GM12872 (cell line): ENCODE measurements at regions not wholly inside any gene's neighbourhood (a gene's known extent, or its start where the extent isn't known, plus 50 kb on each side); places are given as distances from the start of the nearest gene placed in this dataset.

ENCODE experiments used
- CTCF ChIP-seq: IDR thresholded peaks from 3 replicates; pipeline ENCODE4 v1.5.1; 2011; ENCODE audit warnings: low read depth, mild to moderate bottlenecking, low read length, moderate library complexity; ENCODE audit not compliant: insufficient read depth

DNA sequence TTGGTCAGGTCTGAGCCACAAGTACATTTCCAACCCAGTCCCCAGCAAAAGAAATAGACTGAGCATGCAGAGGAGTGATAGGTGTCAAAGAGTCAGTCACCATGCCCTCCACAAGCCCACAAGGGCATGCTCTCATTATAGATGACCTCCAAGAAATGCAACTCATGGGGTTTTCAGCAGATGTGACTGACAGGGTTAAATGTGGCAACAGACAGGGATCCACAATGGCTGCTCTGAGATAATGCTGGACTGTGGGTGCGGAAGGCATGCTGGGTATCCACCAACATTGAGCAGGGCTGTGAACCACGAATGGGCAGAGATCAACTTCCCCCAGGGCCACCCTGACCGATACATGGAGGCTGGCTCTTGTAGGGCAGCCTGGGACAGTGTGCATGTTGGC, 115.8 kb downstream of the BCOR start:
- no peak for TF ChIP-seq CTCF

GRCh38 chrX:39982948-39983347, 114.8 kb downstream of the BCOR start:
- TF ChIP-seq CTCF: no peak

DNA sequence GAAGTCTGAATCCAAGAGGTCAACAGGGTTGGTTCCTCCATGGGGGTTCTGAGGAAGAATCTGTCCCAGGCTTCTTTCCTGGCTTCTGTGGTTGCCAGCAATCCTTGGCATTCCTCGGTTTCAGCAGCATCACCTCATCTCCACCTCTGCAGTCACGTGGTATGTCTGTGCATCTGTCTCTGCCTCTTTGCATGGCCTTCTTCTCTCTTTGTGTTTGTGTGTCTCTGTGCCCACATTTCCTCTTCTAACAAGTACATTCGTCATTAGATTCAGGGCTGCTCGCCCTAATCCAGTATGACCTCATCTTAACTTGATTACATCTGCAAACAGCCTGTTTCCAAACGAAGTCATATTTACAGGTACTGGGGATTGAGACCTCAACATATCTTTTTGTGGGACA, 114.0 kb downstream of the BCOR start:
- no peak for TF ChIP-seq CTCF

GRCh38 chrX:39984191-39984956, 113.4 kb downstream of the BCOR start:
- no peak for TF ChIP-seq CTCF

DNA sequence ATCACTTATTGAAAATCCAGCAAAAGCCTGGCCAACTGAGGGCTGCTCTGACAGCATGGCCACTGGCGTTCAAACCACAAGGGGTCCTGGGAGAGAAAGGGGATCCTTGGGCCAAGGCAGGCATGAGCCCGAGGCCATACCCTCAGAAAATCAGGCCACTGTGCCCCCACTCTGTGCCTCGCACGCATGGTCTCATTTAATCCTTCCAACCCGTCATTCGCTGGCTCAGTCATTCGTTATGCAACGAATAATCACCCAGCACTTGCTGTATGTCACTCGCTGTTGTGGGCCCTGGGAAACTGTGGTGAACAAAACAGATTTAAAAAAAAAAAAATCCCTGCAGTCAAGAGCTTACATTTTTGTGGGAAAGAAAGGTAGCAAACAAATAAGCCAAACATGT, 112.7 kb downstream of the BCOR start:
- TF ChIP-seq CTCF: no peak

GRCh38 chrX:39985551-39985950, 112.2 kb downstream of the BCOR start:
- no peak for TF ChIP-seq CTCF

DNA sequence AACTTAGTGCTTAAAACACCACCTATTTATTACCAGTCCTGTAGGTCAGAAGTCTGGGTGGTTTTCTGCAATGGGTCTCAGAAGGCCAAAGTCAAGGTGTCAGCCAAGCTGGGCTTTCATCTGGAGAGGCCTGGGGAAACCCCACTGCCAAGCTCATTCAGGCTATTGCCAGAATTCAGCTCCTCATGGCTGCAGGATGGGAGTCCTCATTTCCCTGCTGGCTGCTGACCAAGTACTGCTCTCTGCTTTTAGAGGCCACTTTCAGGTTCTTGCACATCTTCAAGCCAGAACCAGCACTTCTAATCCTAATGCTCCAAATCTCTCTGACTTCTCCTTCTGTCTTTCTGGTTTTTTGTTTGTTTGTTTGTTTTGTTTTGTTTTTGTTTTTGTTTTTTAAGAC, 109.3 kb downstream of the BCOR start:
- TF ChIP-seq CTCF: no peak
